ENCODE measurements at regions not wholly inside any gene's neighbourhood (a gene's known extent, or its start where the extent isn't known, plus 50 kb on each side); places are given as distances from the start of the nearest gene placed in this dataset.

DNA sequence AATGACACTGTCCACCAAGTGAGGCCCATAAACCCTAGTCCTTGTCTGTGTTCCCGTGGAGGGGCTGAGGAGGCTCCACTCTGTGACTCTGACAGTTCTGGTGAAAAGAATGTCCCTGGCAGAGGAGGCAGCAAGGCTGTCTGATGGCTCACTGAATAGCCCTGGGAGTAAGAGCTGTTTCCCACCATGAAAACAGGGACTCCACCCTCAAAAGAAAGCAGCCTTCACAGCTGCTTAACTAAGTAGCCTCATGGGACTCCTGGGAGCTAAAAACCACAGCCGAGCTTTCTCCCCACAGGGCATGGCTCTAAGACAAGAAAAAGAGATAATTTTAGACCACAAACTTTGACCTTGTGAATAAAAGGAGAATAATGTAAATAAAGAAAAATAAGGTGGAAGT lies 135.1 kb upstream of the FRY start:
- no peaks in the 10 kb centered on the region for H3K36me3 ChIP-seq (ENCODE audit: insufficient read depth, low read length)
- H3K4me1 ChIP-seq (ENCODE audit: insufficient read depth, low read length): peaks cover 22% of the 10 kb centered on the region
- peak overlapping the region; percentile 64 for H3K27ac ChIP-seq (ENCODE audit: low read depth, low read length)
- H3K27me3 ChIP-seq (ENCODE audit: insufficient read depth, low read length): no peaks in the 10 kb centered on the region
- H3K9me3 ChIP-seq (ENCODE audit: low read depth, low read length): no peaks in the 10 kb centered on the region
- H3K4me2 ChIP-seq (ENCODE audit: insufficient read depth, low read length): peak overlapping the region; percentile 25
- TF ChIP-seq, protein P1, sequence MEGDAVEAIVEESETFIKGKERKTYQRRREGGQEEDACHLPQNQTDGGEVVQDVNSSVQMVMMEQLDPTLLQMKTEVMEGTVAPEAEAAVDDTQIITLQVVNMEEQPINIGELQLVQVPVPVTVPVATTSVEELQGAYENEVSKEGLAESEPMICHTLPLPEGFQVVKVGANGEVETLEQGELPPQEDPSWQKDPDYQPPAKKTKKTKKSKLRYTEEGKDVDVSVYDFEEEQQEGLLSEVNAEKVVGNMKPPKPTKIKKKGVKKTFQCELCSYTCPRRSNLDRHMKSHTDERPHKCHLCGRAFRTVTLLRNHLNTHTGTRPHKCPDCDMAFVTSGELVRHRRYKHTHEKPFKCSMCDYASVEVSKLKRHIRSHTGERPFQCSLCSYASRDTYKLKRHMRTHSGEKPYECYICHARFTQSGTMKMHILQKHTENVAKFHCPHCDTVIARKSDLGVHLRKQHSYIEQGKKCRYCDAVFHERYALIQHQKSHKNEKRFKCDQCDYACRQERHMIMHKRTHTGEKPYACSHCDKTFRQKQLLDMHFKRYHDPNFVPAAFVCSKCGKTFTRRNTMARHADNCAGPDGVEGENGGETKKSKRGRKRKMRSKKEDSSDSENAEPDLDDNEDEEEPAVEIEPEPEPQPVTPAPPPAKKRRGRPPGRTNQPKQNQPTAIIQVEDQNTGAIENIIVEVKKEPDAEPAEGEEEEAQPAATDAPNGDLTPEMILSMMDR (IDR thresholded peaks at IDR 0.05; ENCODE audit: extremely low read depth, low read depth, low read length): no peak
- H3K79me2 ChIP-seq (ENCODE audit: insufficient read depth, low read length): no peaks in the 10 kb centered on the region
- H4K20me1 ChIP-seq (ENCODE audit: insufficient read depth, low read length): no peaks in the 10 kb centered on the region
- peak; percentile 86 for DNase-seq (ENCODE audit: insufficient read length, low spot score, missing footprints)
- H2AFZ ChIP-seq (ENCODE audit: low read length): no peak overlapping the region
- H3K4me3 ChIP-seq (ENCODE audit: insufficient read depth, low read length): no peak overlapping the region

DNA sequence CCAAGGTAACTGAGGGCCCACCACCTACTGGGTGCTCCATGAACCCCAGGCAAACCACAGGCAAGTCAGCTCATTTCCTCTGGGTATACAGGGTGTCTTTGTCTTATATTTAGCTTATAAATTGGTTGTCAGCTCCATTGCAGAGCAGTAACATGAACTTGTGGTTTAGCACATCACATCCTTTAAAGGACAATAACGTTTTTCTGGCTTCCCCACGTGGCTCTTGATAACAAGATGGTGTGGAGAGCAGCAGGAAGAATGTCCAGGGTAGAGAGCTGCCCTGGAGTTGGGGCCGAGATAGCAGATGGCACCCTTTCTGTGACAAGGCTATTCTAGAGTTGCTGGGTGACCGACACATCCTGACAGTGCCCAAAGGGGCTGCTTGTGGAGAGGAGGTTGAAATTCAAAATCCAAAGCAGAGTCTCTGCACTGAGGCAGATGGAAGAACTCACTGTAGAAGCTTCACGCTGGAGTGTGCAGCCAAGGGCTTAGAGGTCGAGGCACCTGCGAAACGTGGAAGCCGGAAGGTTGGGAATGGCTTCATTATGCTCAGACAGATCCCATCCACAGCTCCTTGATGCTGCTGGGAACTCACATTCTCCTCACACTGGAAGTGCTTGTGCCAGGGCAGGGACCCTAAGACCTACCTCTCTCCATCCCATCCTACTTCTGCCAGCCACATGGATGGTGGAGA lies 133.0 kb upstream of the FRY start:
- Histone ChIP-seq H3K4me2 (ENCODE audit: insufficient read depth, low read length) (no peak overlapping the region), H3K27me3 (ENCODE audit: insufficient read depth, low read length) (no peaks in the 10 kb centered on the region), H2AFZ (ENCODE audit: low read length) (no peak overlapping the region), H3K36me3 (ENCODE audit: insufficient read depth, low read length) (no peaks in the 10 kb centered on the region), H4K20me1 (ENCODE audit: insufficient read depth, low read length) (no peaks in the 10 kb centered on the region), H3K4me1 (ENCODE audit: insufficient read depth, low read length) (peaks cover 15% of the 10 kb centered on the region), H3K9me3 (ENCODE audit: low read depth, low read length) (no peaks in the 10 kb centered on the region), H3K79me2 (ENCODE audit: insufficient read depth, low read length) (no peaks in the 10 kb centered on the region), H3K27ac (ENCODE audit: low read depth, low read length) (no peak overlapping the region), H3K4me3 (ENCODE audit: insufficient read depth, low read length) (no peak overlapping the region)
- DNase-seq (ENCODE audit: insufficient read length, low spot score, missing footprints): no peak
- TF ChIP-seq, protein P1 (IDR thresholded peaks at IDR 0.05; ENCODE audit: extremely low read depth, low read depth, low read length): no peak

DNA sequence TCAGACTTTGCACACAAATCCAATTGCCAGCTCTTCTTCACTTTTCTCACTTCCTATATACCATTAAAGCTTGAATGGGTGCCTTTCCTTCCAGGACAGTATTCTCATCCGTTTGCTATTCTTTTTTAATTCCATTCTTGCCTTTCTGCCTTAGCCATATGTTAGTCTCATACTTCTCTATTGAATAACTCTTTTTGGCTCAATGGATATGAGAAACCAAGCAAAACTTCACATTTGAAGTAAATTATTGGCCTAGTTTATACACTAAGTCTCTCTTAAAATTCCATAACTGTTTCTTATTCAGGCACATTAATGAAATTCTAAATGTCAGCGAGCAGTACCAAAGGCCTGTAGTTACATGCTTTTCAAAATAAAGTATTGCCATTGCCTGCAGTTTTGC lies 129.6 kb upstream of the FRY start:
- H2AFZ ChIP-seq (ENCODE audit: low read length): no peak overlapping the region
- H3K79me2 ChIP-seq (ENCODE audit: insufficient read depth, low read length): no peaks in the 10 kb centered on the region
- no peaks in the 10 kb centered on the region for H3K9me3 ChIP-seq (ENCODE audit: low read depth, low read length)
- H4K20me1 ChIP-seq (ENCODE audit: insufficient read depth, low read length): no peaks in the 10 kb centered on the region
- H3K4me3 ChIP-seq (ENCODE audit: insufficient read depth, low read length): no peak overlapping the region
- no peak overlapping the region for H3K4me2 ChIP-seq (ENCODE audit: insufficient read depth, low read length)
- H3K27me3 ChIP-seq (ENCODE audit: insufficient read depth, low read length): no peaks in the 10 kb centered on the region
- DNase-seq (ENCODE audit: insufficient read length, low spot score, missing footprints): no peak
- H3K36me3 ChIP-seq (ENCODE audit: insufficient read depth, low read length): no peaks in the 10 kb centered on the region
- TF ChIP-seq, protein P1 (IDR thresholded peaks at IDR 0.05; ENCODE audit: extremely low read depth, low read depth, low read length): no peak
- H3K4me1 ChIP-seq (ENCODE audit: insufficient read depth, low read length): peaks cover 2% of the 10 kb centered on the region
- H3K27ac ChIP-seq (ENCODE audit: low read depth, low read length): no peak overlapping the region

DNA sequence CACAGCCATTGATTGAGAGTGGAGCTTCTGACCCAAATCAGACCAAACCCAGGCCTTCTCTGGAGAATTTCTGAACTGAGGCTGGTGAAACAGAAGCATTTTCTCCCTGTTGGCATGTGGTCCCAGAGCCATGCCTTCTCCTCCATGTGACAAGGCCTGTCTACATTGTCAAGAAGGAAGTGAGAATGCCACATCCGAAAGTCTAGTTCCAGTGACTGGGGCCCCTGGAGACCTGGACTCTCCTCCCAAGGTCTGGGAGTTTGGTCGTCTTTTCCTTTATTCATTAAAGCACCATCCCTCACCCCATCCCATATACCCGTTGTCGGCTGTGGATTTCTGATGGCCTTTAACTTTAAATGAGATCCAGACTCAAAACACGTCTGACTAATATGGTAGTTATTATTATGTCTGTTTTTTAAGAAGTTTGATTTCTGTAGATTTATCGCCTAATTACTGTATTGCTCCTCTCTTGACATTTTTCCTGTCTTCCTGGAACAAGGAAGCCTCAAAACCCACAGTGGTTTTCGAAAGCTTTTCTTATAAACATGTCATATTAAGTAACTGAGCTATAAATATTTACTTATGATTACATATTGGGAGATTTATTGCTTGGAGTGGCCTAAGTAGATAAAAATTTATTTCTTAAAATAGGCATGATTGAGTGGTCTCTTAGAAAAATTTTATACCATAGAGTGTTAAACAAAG lies 128.3 kb upstream of the FRY start:
- Histone ChIP-seq H3K4me3 (ENCODE audit: insufficient read depth, low read length) (no peak overlapping the region), H3K9me3 (ENCODE audit: low read depth, low read length) (no peaks in the 10 kb centered on the region), H3K27me3 (ENCODE audit: insufficient read depth, low read length) (no peaks in the 10 kb centered on the region), H2AFZ (ENCODE audit: low read length) (no peak overlapping the region), H3K36me3 (ENCODE audit: insufficient read depth, low read length) (no peaks in the 10 kb centered on the region), H3K27ac (ENCODE audit: low read depth, low read length) (no peak overlapping the region), H3K79me2 (ENCODE audit: insufficient read depth, low read length) (no peaks in the 10 kb centered on the region), H4K20me1 (ENCODE audit: insufficient read depth, low read length) (no peaks in the 10 kb centered on the region), H3K4me2 (ENCODE audit: insufficient read depth, low read length) (no peak overlapping the region), H3K4me1 (ENCODE audit: insufficient read depth, low read length) (no peaks in the 10 kb centered on the region)
- TF ChIP-seq, protein P1 (IDR thresholded peaks at IDR 0.05; ENCODE audit: extremely low read depth, low read depth, low read length): no peak
- DNase-seq (ENCODE audit: insufficient read length, low spot score, missing footprints): no peak

Measured in osteoblast (primary cell).